Right renal cortex interstitium (tissue), 3 donors: ENCODE measurements at regions not wholly inside any gene's neighbourhood (a gene's known extent, or its start where the extent isn't known, plus 50 kb on each side); places are given as distances from the start of the nearest gene placed in this dataset.

Source experiments
- DNase-seq, 3 donors: peaks; one replicate each; pipeline ENCODE4 v3.0.0-alpha.2; 2013; ENCODE audit warnings: low read depth in 3 of 3, low spot score in 2 of 3

DNA sequence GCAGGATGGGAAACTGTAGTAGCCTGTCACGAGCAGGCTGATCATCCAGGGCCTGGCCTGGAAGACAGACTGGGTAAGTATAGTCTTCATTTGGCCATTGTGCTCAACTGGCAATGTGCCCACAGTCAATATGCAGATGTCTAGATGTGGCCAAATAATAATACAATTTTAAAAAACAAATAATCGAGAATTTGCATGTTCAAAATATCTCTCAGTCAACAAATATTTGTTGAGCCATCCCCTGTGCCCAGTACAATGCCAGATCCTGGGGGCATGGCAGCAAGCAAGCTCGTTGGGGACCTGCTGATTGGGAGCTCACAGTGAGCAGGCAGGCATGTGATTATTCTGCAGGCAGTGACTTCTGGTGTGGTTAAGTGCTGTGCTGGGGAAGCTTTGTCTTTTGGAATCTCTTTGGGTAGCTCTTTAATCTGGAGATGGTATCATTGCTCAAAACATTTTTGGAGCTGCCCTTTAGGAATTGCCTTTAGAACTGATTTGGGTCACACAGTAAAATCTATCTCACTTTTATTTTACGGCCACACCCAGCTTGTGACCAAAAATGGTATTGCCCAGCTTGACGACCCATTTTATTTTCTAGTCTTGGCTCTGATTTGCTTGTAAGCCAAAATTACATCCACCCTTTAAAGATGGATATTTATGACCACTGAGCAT, 92.2 kb downstream of the PLCE1 start:
- no peak for DNase-seq

GRCh38 chr10:94088926-94089381, 95.2 kb downstream of the PLCE1 start:
- no peak for DNase-seq

GRCh38 chr10:94091649-94092048, 97.9 kb downstream of the PLCE1 start:
- DNase-seq, result no peak

GRCh38 chr10:94092848-94093247, 99.1 kb downstream of the PLCE1 start:
- no peak for DNase-seq

GRCh38 chr10:94093286-94093905, 99.7 kb downstream of the PLCE1 start:
- no peak for DNase-seq

GRCh38 chr10:94094540-94094939, 100.8 kb downstream of the PLCE1 start:
- DNase-seq, result no peak

GRCh38 chr10:94097656-94098055, 103.9 kb downstream of the PLCE1 start:
- DNase-seq, result no peak

DNA sequence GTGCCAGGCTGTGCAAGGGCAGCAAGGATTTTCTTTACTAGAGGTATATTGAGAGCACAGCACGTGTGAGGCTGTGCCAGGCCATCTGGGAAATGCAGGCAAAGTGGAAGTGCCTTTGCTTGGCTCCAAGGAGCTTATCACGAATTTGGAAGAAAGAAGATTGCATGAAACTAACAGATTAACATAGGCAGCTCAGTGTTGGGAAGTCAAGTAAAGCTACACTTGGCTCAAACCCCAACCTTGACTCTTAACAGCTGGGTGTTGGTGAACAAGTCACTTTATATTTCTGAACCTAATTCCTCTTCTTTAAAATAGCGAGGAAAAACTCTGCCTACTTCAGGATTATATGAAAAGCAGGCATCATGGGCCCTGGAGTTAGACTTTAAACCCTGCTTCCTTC, 105.2 kb downstream of the PLCE1 start:
- no peak for DNase-seq

DNA sequence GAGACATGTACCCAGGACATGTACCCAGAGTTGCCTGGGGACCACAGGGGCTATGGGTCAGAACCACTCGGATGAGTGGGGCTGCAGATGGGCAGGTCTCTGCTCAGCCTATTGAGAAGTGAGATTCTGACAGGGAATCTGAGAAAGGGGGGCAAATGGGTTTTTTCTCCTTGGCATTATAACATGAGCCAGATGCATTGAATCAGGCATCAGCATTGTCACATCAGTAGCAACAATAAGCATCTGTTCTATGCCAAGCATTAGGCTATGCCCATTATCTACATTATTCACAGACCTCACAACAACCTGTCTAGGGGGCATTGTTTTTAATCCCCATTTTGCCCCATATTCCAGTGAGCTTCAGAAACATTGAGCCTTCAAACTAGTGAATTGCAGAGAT, 108.2 kb downstream of the PLCE1 start:
- DNase-seq, result no peak

GRCh38 chr10:94102436-94102835, 108.7 kb downstream of the PLCE1 start:
- no peak for DNase-seq

DNA sequence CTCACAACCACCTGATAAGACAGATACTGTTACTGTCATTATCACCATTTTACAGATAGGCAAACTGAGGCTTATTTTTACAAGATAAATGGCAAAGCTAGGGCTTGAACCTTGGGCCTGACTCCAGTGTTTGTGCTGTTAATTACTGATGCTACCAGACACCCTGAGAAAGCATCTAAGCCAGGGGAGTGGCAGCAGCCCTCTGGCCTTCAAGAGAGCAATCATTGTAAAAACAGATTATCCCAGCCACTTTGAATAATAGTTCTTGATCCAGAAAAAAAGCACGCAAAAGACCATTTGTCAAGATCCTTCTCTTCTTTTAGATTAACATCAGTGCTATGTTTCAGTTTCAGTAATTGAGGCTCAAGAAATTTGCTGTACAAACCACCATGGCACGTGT, 109.5 kb downstream of the PLCE1 start:
- DNase-seq, result no peak

- DNase-seq, result peak; percentile 62 to 65 (median 64)
These were observed 110.1 kb downstream of the PLCE1 start for GRCh38 chr10:94103801-94104221.

- no peak for DNase-seq
These were observed 110.7 kb downstream of the PLCE1 start for GRCh38 chr10:94104316-94105000.

- no peak for DNase-seq
These were observed 111.5 kb downstream of the PLCE1 start for GRCh38 chr10:94105226-94105625.

GRCh38 chr10:94107191-94107590, 113.5 kb downstream of the PLCE1 start:
- no peak for DNase-seq

DNA sequence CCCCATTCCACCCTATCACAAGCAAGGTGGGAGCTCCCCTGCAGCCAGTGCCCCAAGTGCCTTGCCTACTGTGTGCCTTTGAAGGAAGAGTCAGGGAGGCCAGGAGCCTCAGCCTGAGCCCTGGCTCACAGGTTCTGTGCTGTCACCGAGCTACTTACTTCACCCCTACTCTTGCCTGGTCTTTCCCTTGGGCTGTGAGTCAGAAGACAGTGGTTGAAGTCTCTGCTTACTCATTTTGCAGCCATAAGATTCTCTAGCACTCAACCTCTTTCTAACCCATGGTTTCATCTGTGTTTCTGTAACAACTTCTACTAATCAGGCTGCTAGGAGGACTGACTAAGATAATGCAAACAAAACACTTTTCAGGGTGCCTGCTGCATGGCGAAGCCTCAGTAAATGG, 114.5 kb downstream of the PLCE1 start:
- DNase-seq, result no peak

DNA sequence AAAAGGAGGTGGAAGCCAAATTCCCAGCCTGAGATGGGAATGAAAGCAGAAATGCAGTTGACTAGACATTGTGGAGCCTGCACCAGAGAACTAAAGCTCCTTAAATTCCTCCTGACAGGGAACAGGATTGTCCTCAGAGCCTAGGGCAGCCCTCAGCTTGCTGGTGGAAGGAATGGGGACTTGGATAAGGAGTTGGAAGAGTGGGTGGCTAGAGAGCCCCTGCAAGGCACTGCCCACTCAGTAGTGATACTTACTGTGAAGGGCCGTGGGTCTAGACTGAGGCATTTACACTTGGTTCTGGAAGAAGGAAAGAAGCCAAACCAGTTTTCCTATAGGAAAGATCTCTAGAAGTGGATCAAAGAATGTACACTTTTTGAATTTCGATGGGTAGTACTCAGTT, 117.6 kb downstream of the PLCE1 start:
- no peak for DNase-seq

- no peak for DNase-seq
These were observed 118.6 kb downstream of the PLCE1 start for GRCh38 chr10:94112321-94112720.

- no peak for DNase-seq
These were observed 122.0 kb downstream of the PLCE1 start for GRCh38 chr10:94115725-94116124.

- no peak for DNase-seq
These were observed 123.1 kb downstream of the PLCE1 start for GRCh38 chr10:94116848-94117247.

GRCh38 chr10:94122211-94122610, 128.5 kb downstream of the PLCE1 start:
- no peak for DNase-seq
